HG03439 (cell line): ENCODE measurements at regions not wholly inside any gene's neighbourhood (a gene's known extent, or its start where the extent isn't known, plus 50 kb on each side); places are given as distances from the start of the nearest gene placed in this dataset.
"Not testable (repeated sequence)": the region's sequence is repeated elsewhere in the genome, so short reads cannot be mapped to it uniquely, and the experiment has no call there.

ENCODE experiments used
- ATAC-seq: cut with Tn5 transposase; IDR thresholded peaks from one replicate; pipeline ENCODE4 v1.9.1; 2021; ENCODE audit warnings: mild to moderate bottlenecking, moderate library complexity; ENCODE audit not compliant: unreplicated experiment

GRCh38 chr1:83520797-83521196 lies 478.1 kb downstream of the TTLL7 start:
- no peak for ATAC-seq

GRCh38 chr1:83516369-83516768 lies 482.6 kb downstream of the TTLL7 start:
- no peak for ATAC-seq

DNA sequence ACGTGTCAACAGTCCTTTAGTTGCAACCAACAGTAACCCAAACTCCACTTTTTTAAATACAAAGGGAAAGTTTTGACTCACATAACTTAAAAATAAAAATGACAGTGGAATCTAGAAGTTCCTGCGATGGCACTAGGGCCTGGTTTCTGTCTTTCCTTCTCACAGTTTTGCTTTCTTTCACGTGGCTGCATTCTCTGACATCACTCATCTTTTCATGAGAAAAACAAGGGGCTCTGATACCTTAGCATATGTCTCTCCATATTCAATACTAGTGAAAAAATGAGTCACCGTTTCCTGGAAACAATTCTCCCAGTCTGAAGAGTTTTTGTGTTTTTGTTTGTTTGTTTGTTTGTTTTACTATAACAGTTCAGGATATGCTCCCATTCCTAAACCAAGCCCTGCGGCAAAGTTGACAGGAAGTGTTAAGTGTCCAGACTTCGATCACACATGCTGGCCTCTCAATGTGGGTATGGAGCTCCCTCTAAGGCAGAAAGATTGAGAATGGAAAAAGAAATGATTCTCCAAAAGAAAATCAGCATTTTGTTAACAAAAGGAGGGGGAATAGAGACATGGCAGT lies 483.3 kb downstream of the TTLL7 start:
- no peak for ATAC-seq

GRCh38 chr1:83512373-83513193 lies 486.3 kb downstream of the TTLL7 start:
- ATAC-seq: no peak

DNA sequence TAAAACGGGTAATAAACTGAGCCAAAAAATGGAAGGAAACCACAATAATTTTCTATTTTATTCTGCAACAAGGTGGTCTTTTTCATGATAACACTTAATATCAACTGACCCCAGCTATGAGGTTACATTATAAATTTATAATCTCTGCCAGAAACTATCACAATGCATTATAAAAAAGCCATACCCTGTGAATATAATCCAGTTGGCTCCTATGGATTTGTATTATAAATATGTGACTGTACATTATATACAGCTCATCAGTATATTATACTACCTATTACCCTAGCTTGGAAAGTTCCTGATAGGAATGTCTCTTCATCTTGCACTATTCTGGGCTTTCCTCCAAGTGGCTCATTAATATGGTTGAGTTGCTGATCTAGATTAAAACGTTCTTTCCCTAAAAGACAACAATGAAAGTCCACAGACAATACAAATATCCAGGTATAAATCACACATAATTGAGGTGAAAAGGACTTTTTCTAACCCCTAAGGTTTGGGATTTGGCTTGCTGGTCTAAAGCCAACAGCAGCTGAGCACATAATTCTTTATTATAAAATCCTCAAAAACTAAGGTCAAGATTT lies 487.7 kb downstream of the TTLL7 start:
- no peak for ATAC-seq

- ATAC-seq: no peak
Observed at GRCh38 chr1:83509301-83509781, 489.6 kb downstream of the TTLL7 start.

GRCh38 chr1:83508485-83509151 lies 490.3 kb downstream of the TTLL7 start:
- ATAC-seq: peak; percentile 87

- ATAC-seq: no peak
Observed at GRCh38 chr1:83505148-83505547, 493.8 kb downstream of the TTLL7 start.

DNA sequence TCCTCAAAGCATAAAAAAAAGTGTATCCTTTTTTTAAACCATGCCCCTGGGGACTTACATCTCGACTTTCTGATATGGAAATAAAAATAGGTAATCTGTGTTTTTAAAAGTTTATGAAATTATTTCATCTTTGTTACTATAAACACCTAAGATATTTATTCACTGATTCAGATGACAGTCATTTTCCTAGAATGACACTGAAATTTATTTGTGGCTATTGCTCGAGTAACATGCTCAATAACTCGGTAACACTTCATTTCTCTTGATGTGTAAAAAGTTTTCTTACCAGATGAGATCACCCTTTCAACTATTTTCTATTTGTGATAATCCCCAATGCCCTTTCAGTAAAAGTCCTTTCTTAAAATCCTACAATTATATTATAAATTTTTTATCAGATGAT lies 495.8 kb downstream of the TTLL7 start:
- no peak for ATAC-seq

GRCh38 chr1:83500987-83501591 lies 497.8 kb downstream of the TTLL7 start:
- ATAC-seq: peak; percentile 97

- no peak for ATAC-seq
Observed at GRCh38 chr1:83500531-83500930, 498.4 kb downstream of the TTLL7 start.

DNA sequence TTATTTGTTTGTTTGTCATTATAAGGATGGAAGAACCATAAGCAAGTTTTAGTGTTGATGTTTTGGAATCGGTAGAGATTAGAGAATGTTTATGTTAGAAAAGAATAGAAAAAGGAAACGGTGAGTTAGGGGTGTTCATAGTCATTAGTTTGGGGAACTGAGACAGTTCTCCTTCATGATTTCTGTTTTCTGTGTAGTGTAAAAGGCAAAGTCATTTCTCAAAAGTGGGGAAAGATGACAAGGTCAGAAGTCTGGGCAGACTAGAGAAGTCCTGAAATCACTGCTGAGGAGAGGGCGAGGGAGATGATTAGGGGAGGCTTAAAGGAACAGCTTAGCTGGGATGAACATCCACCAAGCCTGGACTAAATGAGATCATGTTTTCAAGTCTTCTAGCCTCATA lies 498.9 kb downstream of the TTLL7 start:
- ATAC-seq: peak; percentile 48

DNA sequence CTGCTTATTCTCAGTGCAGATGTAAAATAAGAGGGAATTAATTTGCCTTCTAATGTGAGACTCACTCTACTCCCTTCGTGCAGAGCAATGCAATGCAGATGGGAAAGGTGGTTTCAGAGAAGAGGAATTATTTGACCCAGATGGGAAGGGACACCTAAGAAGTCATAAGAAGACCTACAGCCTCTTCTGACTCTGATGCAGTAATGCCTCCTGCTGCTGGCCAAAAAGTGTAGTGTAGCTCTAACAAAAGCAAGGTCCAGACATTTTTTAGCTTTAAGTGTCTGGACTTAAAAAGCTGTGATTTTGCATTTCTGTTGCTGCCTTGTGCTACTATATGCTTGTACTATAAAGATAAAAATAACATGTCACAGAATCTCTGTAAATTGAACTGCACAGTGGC lies 501.4 kb downstream of the TTLL7 start:
- ATAC-seq: no peak

GRCh38 chr1:83495560-83495959 lies 503.4 kb downstream of the TTLL7 start:
- no peak for ATAC-seq

DNA sequence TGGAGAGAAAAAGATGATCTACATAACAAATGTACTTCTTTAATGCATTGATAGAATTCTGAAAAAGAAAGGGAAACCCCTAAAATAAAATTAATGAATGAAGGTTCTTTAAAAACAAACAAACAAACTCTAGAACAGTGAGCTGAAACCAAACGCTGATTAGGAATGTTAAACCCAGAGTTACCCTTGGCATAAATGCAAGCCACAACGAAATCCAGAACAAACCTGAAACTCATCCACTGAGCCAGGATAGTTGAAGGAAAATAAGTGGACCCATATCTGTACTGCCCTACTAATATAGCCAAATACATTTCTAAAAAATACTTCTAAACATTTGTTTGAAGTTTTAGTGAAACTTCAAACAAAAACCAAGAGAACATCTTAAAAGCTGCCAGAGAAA lies 505.3 kb downstream of the TTLL7 start:
- no peak for ATAC-seq

- ATAC-seq: no peak
Observed at GRCh38 chr1:83491930-83492329, 507.0 kb downstream of the TTLL7 start.

- no peak for ATAC-seq
Observed at GRCh38 chr1:83490988-83491387, 507.9 kb downstream of the TTLL7 start.

- peak; percentile 90 for ATAC-seq
Observed at GRCh38 chr1:83488105-83488504, 510.8 kb downstream of the TTLL7 start.

- not testable (repeated sequence) for ATAC-seq
Observed at GRCh38 chr1:83487460-83487859, 511.5 kb downstream of the TTLL7 start.

- peak; percentile 30 for ATAC-seq
Observed at GRCh38 chr1:83485314-83486019, 513.5 kb downstream of the TTLL7 start.
